B cell (primary cell): ENCODE measurements at regions not wholly inside any gene's neighbourhood (a gene's known extent, or its start where the extent isn't known, plus 50 kb on each side); places are given as distances from the start of the nearest gene placed in this dataset.

ENCODE experiments used
- ATAC-seq: fragments of 200-7000 bp; cut with Tn5 transposase; one replicate; pipeline ENCODE4 v1.10.0; 2021; ENCODE audit warnings: low read depth, mild to moderate bottlenecking, moderate number of reproducible peaks, moderate library complexity
- CTCF ChIA-PET: fragments of 350-600 bp; sonication (Branson Sonifier 250); formaldehyde crosslinking; loops from one replicate; lab custom pipeline; 2021; ENCODE audit warnings: antibody characterized with exemption, inconsistent platforms; lab: Charles Lee
- POLR2A ChIA-PET: fragments of 350-600 bp; sonication (Branson Sonifier 250); formaldehyde crosslinking; loops from one replicate; lab custom pipeline; 2021; ENCODE audit warnings: antibody characterized with exemption; lab: Charles Lee
- DNase-seq: peaks from one replicate; pipeline ENCODE4 v3.0.0; 2013
- H2AFZ ChIP-seq: 2 replicates; pipeline ENCODE4 v1.6.1; 2012; ENCODE audit warnings: mild to moderate bottlenecking, low read depth, low read length; ENCODE audit not compliant: insufficient read depth, poor library complexity, severe bottlenecking
- H3K27ac ChIP-seq, 2 donors: 1 replicate in 1 of 2; 2 replicates in 1 of 2; pipeline ENCODE4 v1.5.1; 2012 to 2013; ENCODE audit warnings: low read length in 2 of 2, mild to moderate bottlenecking in 2 of 2, moderate library complexity in 1 of 2
- H3K27me3 ChIP-seq, 4 experiments: fragments of 200-600 bp in 1 of 4; sonication (generic) in 1 of 4; replicated peaks in 1 of 4; 1 replicate in 2 of 4; 2 replicates in 2 of 4; pipeline versions ENCODE4 v1.6.1 to v1.7.0; 2013 to 2016; ENCODE audit warnings: low read length in 3 of 4, mild to moderate bottlenecking in 2 of 4, mixed read lengths in 1 of 4, moderate library complexity in 1 of 4; ENCODE audit not compliant: insufficient read depth in 4 of 4, control insufficient read depth in 3 of 4; ENCODE audit errors: control extremely low read depth in 1 of 4
- H3K36me3 ChIP-seq, 2 experiments: replicated peaks in 1 of 2; 1 replicate in 1 of 2; 2 replicates in 1 of 2; pipeline versions ENCODE4 v1.6.1 to v1.7.1; 2013; ENCODE audit warnings: low read length in 1 of 2; ENCODE audit not compliant: insufficient read depth in 2 of 2, control insufficient read depth in 1 of 2; ENCODE audit errors: control extremely low read depth in 1 of 2, extremely low read depth in 1 of 2
- H3K4me1 ChIP-seq, 2 donors: fragments of 200-600 bp in 1 of 2; sonication (generic) in 1 of 2; 1 replicate in 1 of 2; 2 replicates in 1 of 2; pipeline versions ENCODE4 v1.5.1 to v1.6.1; 2013 to 2017; ENCODE audit warnings: low read length in 2 of 2; ENCODE audit not compliant: control insufficient read depth in 2 of 2, insufficient read depth in 2 of 2
- H3K4me2 ChIP-seq: replicated peaks from 2 replicates; pipeline ENCODE3; 2012; ENCODE audit warnings: mild to moderate bottlenecking, low read depth, low read length; ENCODE audit not compliant: poor library complexity, severe bottlenecking
- H3K4me3 ChIP-seq, 5 experiments: fragments of 200-600 bp in 1 of 5; sonication (generic) in 1 of 5; 1 replicate in 3 of 5; 2 replicates in 2 of 5; pipeline versions ENCODE4 v1.5.1 to v1.7.0; 2011 to 2016; ENCODE audit warnings: low read length in 4 of 5, mild to moderate bottlenecking in 4 of 5, low read depth in 2 of 5, control low read depth in 1 of 5, moderate library complexity in 1 of 5; ENCODE audit not compliant: insufficient read depth in 1 of 5; ENCODE audit errors: control extremely low read depth in 1 of 5, extremely low read depth in 1 of 5
- H3K79me2 ChIP-seq: fragments of 200-600 bp; sonication (generic); one replicate; pipeline ENCODE4 v1.6.0; 2016; ENCODE audit warnings: low read length; ENCODE audit not compliant: control insufficient read depth, insufficient read depth
- H3K9ac ChIP-seq: fragments of 200-600 bp; sonication (generic); 2 replicates; pipeline ENCODE4 v1.6.1; 2017; ENCODE audit warnings: mild to moderate bottlenecking, low read length, moderate library complexity
- H3K9me3 ChIP-seq, 3 donors: one replicate each; pipeline versions ENCODE4 v1.6.1 to v1.7.1; 2013; ENCODE audit warnings: low read length in 2 of 3; ENCODE audit not compliant: control insufficient read depth in 2 of 3, insufficient read depth in 1 of 3; ENCODE audit errors: control extremely low read depth in 1 of 3
- H4K20me1 ChIP-seq: 2 replicates; pipeline ENCODE4 v1.6.0; 2012; ENCODE audit warnings: mild to moderate bottlenecking, low read length; ENCODE audit not compliant: insufficient read depth, control insufficient read depth, poor library complexity, severe bottlenecking
- H3K27ac Mint-ChIP-seq: one replicate; pipeline ENCODE4 v1.8.0; 2021; ENCODE audit warnings: mixed read lengths
- H3K27me3 Mint-ChIP-seq: one replicate; pipeline ENCODE4 v1.8.0; 2021; ENCODE audit warnings: mixed read lengths
- H3K4me1 Mint-ChIP-seq: one replicate; pipeline ENCODE4 v1.8.0; 2021; ENCODE audit warnings: mixed read lengths
- H3K4me3 Mint-ChIP-seq: one replicate; pipeline ENCODE4 v1.8.0; 2021; ENCODE audit warnings: mixed read lengths
- H3K9me3 Mint-ChIP-seq: one replicate; pipeline ENCODE4 v1.8.0; 2022; ENCODE audit warnings: mixed read lengths; ENCODE audit not compliant: insufficient read depth
- CTCF ChIP-seq: fragments of 200-600 bp; IDR thresholded peaks from one replicate; pipeline ENCODE4 v1.8.0; 2022; ENCODE audit warnings: antibody characterized with exemption, mild to moderate bottlenecking
- EZH2 ChIP-seq: IDR thresholded peaks from 2 replicates; pipeline ENCODE4 v1.6.1; 2012; ENCODE audit warnings: borderline replicate concordance, low read depth, mild to moderate bottlenecking, moderate library complexity, low read length; ENCODE audit not compliant: insufficient read depth, poor library complexity, severe bottlenecking
- WGBS: methylation state at CpG from one replicate; pipeline ENCODE4 v1.1.5; 2013; ENCODE audit warnings: missing lambda C conversion rate; ENCODE audit not compliant: insufficient coverage; 5-methylcytosine and 5-hydroxymethylcytosine counted together
- intact Hi-C: fragments of 100-400 bp; cut with micrococcal nuclease; formaldehyde crosslinking; loops from one replicate; pipeline ENCODE4 v1.10.0; 2022

DNA sequence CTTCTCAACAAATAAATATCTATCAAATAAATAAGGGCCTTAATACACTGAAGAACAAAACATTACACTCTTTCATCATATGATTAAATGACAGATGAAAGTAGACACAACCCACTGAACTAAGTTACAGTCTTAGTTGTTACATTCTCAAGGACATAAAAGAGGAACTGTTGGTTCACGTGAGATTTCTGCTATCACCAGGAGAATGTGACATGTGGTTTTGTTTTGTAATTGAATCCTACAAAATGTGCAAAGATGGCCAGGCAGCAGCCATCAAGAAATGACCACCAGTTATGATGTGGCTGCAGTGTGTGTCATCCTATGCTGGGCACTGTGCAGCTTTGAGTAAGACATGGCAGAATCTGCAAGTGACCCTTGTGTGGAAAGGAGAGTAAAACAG lies 310.6 kb upstream of the PIK3C3 start:
- Mint-ChIP-seq H3K4me3 (no peak overlapping the region), H3K4me1 (no peaks in the 10 kb centered on the region), H3K27ac (no peak overlapping the region), H3K9me3 (peaks cover 4% of the 10 kb centered on the region), H3K27me3 (no peaks in the 10 kb centered on the region)
- WGBS, result no CpG with 5 or more reads among the region's 1 CpG
- Histone ChIP-seq H3K27ac (no peak overlapping the region), H3K9ac (no peak overlapping the region), H2AFZ (no peak overlapping the region), H3K4me3 (no peak overlapping the region), H3K79me2 (no peaks in the 10 kb centered on the region), H3K27me3 (no peaks in the 10 kb centered on the region), H4K20me1 (no peaks in the 10 kb centered on the region), H3K36me3 (no peaks in the 10 kb centered on the region), H3K9me3 (peaks cover 0 to 2% (median 0%) of the 10 kb centered on the region in 3 donors), H3K4me1 (no peaks in the 10 kb centered on the region), H3K4me2 (no peak overlapping the region)
- intact Hi-C loops, result no loop called here
- TF ChIP-seq EZH2 (no peak), CTCF (no peak)
- POLR2A ChIA-PET, result no interaction called here
- DNase-seq (no peak), ATAC-seq (no peak)
- CTCF ChIA-PET, result no interaction called here

DNA sequence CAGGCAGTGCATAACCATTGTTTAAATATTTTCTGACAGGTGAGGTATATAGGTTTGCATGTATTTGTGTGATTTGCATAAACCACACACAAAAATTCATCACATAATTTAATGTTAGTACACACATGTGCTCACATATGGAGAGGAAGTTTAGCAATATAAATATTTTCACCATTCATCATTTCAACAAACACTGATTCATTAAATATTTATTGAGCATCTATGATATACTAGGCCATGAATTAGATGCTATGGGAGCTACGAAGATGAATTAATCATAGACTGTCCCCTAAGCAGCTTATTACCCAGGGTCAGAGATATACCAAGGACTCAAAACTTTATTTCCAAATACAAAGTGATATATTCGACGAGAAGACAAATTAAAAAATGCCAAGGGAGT lies 311.6 kb upstream of the PIK3C3 start:
- H3K27me3 ChIP-seq, result no peaks in the 10 kb centered on the region
- no peak overlapping the region for H3K4me2 ChIP-seq
- POLR2A ChIA-PET, result no interaction called here
- no peaks in the 10 kb centered on the region for H3K36me3 ChIP-seq
- intact Hi-C loops, result no loop called here
- H3K27me3 Mint-ChIP-seq, result no peaks in the 10 kb centered on the region
- H3K9ac ChIP-seq, result no peak overlapping the region
- DNase-seq (no peak), ATAC-seq (no peak)
- peaks cover 2% of the 10 kb centered on the region for H3K9me3 Mint-ChIP-seq
- no peaks in the 10 kb centered on the region for H3K79me2 ChIP-seq
- H4K20me1 ChIP-seq, result no peaks in the 10 kb centered on the region
- no peak overlapping the region for H3K27ac Mint-ChIP-seq
- H2AFZ ChIP-seq, result no peak overlapping the region
- no peaks in the 10 kb centered on the region for H3K4me1 Mint-ChIP-seq
- H3K4me3 Mint-ChIP-seq, result no peak overlapping the region
- peaks cover 0 to 2% (median 0%) of the 10 kb centered on the region in 3 donors for H3K9me3 ChIP-seq
- TF ChIP-seq CTCF (no peak), EZH2 (no peak)
- no peaks in the 10 kb centered on the region for H3K4me1 ChIP-seq
- H3K27ac ChIP-seq, result no peak overlapping the region
- no peak overlapping the region for H3K4me3 ChIP-seq
- CTCF ChIA-PET, result no interaction called here
- WGBS, result 75% methylated on average over 2 of the region's 3 CpGs
